GM19324 (cell line): ENCODE measurements at regions not wholly inside any gene's neighbourhood (a gene's known extent, or its start where the extent isn't known, plus 50 kb on each side); places are given as distances from the start of the nearest gene placed in this dataset.
A peak's percentile ranks its signal among the peaks of the same experiment; 100 is the strongest.
"Not testable (repeated sequence)": the region's sequence is repeated elsewhere in the genome, so short reads cannot be mapped to it uniquely, and the experiment has no call there.

ENCODE experiments used
- ATAC-seq: cut with Tn5 transposase; IDR thresholded peaks from one replicate; pipeline ENCODE4 v1.9.1; 2021; ENCODE audit warnings: mild to moderate bottlenecking, moderate library complexity; ENCODE audit not compliant: unreplicated experiment, low FRiP score

DNA sequence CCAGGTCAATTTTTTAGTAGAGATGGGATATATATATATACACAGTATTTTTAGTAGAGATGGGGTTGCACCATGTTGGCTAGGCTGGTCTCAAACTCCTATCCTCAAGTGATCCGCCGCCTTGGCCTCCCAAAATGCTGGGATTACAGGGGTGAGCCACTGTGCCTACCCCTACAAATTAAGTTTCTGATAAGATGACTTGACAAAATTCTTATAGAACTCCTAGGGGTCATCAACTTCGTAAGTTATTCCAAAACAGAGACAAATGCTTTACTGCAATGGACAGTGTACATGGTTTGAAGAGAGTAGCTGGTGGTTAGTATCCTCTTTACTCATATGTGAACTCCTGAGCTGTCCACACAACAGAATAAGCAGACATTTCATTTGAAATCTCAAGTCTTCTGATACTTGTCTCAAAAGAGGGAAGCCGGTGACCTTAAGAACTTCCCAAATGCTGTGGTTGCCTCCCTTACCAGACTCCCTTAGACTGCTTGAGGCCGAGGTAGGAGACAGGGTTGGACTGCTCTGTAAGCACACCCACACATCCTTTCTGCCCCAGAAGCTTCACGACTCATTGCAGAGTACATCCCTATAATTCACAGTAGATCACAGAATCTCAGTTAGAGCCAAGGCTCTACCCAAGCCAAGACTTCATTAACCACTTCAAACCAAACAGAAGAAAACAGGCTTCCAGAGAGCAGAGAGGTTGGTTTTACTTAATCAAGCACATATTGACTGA is 244.1 kb upstream of the IRF2BP2 start:
- ATAC-seq: no peak

DNA sequence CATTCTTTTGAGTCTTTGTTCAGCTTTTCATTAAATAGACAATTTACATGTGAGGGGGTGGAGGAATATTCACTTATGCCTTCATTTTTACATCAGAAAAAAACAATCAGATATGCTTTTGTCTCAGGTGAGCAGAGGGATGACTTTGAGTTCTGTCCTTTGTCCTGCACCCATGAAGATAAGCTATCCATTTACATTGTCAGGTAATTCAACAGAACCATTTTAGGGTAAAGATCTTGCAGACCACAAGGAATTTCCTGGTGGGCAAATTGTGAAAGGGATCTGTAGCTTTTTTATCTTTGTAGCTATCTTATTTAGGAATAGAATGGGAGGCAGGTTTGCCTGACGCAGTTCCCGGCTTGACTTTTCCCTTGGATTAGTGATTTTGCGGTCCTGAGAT is 242.7 kb upstream of the IRF2BP2 start:
- ATAC-seq: no peak

DNA sequence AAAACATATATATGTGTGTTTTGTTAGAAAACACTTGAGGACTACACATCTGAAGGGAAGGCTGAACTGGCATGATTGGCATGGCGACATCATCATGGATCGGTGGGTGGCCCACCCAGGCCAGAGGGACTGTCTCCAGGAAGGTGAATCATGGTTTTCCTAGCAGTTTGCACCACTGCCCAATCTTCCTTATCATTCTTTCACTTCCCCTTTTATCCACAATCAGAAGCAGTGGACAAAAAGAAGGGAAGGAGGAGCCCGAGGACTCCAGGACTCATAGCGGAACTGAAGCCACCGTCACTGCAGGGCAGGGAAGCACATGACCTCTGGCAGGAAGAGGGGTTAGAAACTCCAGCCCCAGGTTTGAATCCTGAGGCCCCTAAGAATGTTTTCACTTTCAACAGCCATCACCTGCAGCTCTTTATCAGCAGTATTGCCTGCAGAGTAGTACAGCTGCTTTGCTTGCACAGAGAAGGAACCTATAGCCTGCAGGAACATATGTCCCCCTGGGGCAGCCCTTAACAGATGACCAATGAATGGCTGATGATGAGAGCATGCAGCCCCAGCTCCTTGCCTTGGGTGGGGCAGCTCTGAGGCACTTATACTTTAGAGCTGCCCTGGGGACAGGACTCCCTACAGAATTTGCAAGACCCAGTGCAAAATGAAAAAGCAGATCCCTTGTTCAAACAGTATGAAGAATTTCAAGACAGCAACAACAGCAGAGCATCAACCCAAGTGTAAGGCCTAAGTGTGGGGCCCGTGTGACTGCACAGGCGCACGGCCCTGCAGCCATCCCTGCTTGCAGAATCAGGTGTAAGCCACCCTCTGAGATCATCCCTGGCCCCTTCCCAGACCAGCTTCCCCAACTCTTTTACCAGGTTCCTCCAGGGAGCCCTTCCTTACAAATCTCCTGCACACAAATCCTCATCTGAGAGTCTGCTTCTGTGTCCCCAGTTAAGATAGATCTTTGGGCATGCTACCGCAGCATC is 241.8 kb upstream of the IRF2BP2 start:
- no peak for ATAC-seq

GRCh38 chr1:234849832-234850231 is 239.9 kb upstream of the IRF2BP2 start:
- ATAC-seq: no peak

DNA sequence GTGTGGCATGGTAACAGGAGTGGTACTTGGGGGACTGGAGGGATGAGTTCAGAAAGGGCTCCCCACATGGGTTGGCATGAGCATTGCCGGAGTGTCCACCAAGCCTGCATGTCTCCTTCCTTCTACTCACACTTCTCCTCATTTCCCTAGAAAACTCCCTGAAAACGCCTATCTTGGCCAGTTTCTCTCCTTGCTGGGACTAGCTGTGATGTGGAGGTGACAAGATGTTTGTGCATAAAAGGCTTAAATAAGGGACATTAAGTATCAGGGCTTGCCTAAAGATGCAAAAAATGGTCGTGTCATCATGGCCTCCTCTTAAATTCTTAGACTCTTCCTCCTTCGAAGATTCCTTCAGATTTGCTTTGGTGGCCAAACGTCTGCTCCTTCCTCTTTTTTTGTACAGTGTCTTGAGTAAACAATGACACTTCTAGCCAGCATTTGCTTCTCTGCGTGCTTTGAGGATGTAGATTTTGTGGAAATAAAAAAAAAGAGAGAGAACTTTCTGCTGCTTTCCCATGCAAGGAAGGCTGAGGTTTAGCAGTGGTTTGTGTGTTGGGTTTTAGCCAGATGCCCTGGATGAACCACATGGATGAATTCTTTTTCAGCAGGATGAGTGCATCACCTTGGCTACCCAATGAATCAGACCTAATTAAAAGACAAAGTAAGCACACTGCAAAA is 239.1 kb upstream of the IRF2BP2 start:
- no peak for ATAC-seq

GRCh38 chr1:234846813-234847212 is 236.8 kb upstream of the IRF2BP2 start:
- ATAC-seq: not testable (repeated sequence)

DNA sequence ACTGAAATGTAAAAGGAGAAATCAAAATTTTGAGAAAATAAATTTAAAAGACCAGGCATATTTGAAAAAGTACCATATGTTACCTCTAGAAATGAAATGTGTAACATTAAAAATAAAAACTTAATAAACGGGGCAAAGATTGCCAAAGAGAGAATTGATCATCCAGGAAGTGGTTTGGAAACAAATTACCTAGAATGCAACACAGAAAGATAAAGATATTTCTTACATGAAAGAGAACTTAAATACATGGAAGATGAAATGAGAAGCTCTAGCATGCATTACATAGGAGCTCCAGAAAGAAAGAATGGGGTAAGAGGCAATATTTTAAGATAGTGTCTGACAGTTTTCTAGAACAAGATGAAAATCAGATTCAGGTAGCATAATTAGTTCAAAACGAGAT is 235.9 kb upstream of the IRF2BP2 start:
- ATAC-seq: no peak

DNA sequence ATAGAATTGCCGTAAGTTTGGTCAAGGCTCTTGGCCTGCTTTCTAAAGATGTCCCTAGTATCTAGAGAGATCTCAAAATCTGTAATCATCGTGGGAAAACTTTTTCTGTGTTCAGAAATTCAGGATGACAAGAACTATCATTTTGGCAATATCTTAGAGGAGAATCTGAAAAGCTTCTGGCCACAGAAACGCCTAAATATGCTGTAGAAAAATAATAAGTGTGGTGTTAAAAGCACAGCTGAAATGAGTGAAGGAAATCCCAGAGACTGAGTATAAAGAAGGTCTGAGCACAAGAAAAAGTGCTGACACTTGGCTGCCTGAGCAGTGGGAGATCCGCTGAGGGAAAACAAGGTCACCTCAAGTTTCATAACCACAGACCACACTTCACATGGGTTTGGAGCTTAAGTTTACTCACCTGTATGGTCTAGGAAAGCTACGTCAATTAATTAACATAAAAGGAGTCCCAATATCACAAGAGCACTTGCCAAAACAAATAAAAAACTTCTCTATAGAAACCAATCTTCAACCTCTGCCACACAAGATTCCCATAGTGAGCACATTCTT is 235.2 kb upstream of the IRF2BP2 start:
- no peak for ATAC-seq

GRCh38 chr1:234844479-234845031 is 234.6 kb upstream of the IRF2BP2 start:
- no peak for ATAC-seq

GRCh38 chr1:234843946-234844345 is 234.0 kb upstream of the IRF2BP2 start:
- no peak for ATAC-seq

DNA sequence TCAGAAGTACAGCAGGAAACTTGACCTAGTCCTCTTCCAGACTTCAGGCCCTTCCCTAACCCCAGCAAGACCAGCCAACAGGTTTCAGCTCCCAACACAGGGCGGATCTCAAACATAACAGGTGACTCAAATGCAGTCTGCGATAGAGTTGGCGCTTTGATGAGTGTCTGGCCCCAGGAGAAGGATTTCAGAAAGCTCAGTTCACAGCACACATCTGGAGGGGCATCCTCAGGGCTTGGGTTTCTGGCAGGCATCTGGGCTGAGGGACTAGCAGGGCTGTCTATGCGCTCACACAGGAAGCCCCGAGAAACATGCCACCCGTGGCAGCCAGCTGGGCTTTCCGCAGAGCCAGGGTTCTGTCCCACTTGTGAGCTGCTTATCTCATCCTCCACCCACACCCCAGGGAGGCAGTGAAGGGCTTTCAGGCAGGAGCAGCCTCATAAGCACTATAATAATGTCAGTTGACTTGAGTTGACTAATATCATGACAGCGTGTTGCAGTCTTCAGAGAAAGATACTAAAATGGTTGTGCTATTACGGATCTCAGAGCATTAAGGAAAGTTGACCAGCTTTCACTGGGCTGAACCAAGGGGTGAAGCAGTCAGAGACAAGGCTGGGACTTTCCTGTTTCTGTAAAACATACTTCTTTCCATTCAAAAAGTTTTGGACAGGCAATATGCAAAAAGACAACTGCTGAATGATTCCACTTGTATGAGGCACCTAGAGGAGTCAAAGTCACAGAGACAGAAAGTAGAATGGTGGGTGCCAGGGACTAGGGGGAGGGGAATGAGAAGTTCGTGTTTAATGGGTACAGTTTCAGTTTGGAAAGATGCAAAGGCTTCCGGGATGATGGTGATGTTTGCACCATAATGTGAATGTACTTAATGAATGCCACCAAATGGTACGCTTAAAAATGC is 233.0 kb upstream of the IRF2BP2 start:
- peak; percentile 55 for ATAC-seq

DNA sequence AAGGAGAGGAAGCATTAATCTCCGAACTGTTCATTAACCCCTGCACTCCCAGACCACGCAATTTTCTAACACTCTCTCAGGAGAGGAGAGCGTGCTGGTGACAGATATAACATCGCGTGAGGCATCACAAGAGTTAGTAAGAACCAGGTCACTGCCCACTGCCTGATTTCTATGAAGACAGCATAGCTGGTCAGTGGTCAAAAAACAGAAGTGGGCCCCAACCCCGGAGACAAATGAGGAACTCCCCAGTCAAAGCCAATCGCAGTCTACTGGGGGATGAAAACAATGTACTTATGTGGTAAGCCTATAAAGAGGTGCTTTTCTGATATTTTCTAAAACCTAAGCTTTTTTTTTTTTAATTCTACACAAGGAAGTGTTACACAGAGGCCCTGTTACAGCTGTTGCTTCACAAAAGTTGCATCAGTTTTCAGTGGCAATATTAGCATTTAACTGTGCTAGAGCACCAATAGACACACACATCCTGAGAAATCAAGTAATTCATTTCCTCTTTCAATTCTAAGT is 231.8 kb upstream of the IRF2BP2 start:
- no peak for ATAC-seq

- no peak for ATAC-seq
Measured at GRCh38 chr1:234841281-234841680, 231.3 kb upstream of the IRF2BP2 start.

- ATAC-seq: no peak
Measured at GRCh38 chr1:234840843-234841242, 230.9 kb upstream of the IRF2BP2 start.

DNA sequence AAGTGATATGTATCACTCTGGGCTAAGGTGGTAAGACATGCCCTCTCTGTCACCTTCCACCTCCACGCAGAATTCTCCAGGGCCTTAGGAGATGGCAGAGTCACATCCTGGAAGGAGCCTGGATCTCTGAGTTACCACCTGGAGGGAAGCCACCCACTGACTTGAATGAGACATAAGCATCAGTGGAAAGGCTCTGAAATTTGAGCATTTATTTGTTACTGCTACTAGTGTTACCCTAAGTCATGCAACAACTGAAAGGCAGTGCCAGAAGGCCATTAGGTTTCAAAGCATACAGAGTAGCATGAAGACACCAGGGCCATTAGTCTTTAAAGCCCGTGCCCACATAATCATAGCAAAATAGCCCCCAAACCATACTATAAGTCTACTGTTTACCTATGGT is 230.3 kb upstream of the IRF2BP2 start:
- ATAC-seq: no peak

GRCh38 chr1:234839663-234840062 is 229.7 kb upstream of the IRF2BP2 start:
- ATAC-seq: no peak

GRCh38 chr1:234838820-234839219 is 228.8 kb upstream of the IRF2BP2 start:
- no peak for ATAC-seq

DNA sequence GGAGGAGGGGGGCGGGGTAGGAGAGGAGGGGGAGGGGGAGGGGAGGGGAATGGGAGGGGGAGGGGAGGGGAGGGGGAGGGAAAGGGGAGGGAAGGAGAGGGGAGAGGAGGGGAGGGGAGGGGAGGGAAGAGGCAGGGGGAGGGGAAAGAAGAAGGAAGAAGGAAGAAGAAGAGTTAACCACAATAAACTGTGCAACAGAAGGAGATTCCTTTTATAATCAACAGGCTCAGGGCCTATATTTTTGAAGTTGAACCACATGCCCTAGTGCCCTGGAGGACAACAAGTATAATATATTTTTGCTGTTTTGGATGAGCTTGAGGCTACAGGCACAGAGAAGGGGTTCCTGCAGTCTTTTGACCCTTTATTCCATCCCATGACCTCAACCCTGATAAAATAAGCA is 228.2 kb upstream of the IRF2BP2 start:
- ATAC-seq: no peak

DNA sequence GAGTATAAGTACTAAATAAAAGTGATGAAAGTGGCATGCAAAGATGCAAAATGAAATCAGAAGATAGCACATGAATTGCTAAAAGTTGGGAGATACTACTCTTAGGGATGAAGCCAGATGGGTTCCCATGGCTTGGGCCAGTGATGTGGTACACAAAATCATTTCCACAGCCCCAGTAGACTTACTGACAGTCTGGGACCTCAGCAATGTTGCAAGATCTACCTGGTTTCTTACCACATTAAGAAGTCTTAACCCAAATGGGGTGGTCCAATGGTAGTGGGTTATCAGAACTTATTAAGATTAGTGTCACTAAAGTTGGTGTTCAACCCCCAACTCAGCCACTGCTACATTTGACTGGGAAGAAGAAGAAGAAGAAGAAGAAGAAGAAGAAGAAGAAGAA is 227.7 kb upstream of the IRF2BP2 start:
- ATAC-seq: no peak
